GM23248 (cell line): ENCODE measurements at regions not wholly inside any gene's neighbourhood (a gene's known extent, or its start where the extent isn't known, plus 50 kb on each side); places are given as distances from the start of the nearest gene placed in this dataset.

ENCODE experiments used
- EZH2 ChIP-seq: fragments of 200-600 bp; sonication (generic); IDR thresholded peaks from 2 replicates; pipeline ENCODE4 v1.6.1; 2018; ENCODE audit warnings: antibody characterized with exemption, mild to moderate bottlenecking; ENCODE audit not compliant: insufficient read depth, poor library complexity, severe bottlenecking
- EZH2phosphoT487 ChIP-seq: fragments of 200-600 bp; sonication (generic); IDR thresholded peaks from 2 replicates; pipeline ENCODE4 v1.6.1; 2018; ENCODE audit warnings: antibody characterized with exemption, moderate library complexity, mild to moderate bottlenecking, low read depth; ENCODE audit not compliant: insufficient read depth

- TF ChIP-seq EZH2 (no peak), EZH2phosphoT487 (no peak)
Observed at GRCh38 chr6:76347539-76347938, 275.1 kb upstream of the IMPG1 start.
